Activated naive CD8-positive, alpha-beta T cell treated with anti-CD3 and anti-CD28 coated beads, Interleukin-2, amount 50 U/mL, for 16 hours (primary cell): ENCODE measurements at regions not wholly inside any gene's neighbourhood (a gene's known extent, or its start where the extent isn't known, plus 50 kb on each side); places are given as distances from the start of the nearest gene placed in this dataset.

Experiments used
- DNase-seq: peaks from one replicate; pipeline ENCODE4 v3.0.0-alpha.2; 2020; ENCODE audit warnings: low read depth, low spot score

DNA sequence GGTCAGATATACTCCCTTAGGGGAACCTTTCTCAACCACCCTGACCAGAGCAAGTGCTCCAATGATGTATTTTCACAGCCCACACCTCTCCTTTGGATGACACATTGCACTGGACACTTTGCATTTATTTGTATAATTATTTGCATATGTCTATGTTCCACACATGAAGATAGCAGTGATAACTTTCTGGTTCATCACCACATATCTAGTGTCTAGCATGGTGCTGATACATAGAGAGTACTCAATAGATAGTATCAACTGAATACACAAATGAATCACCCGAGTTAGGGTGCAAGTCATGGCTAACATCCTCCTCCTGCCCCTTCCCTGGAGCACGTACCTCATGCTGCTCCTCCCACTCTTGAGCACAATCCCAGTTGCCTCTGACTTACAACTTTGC lies 617.6 kb downstream of the EBF1 start:
- DNase-seq: no peak

DNA sequence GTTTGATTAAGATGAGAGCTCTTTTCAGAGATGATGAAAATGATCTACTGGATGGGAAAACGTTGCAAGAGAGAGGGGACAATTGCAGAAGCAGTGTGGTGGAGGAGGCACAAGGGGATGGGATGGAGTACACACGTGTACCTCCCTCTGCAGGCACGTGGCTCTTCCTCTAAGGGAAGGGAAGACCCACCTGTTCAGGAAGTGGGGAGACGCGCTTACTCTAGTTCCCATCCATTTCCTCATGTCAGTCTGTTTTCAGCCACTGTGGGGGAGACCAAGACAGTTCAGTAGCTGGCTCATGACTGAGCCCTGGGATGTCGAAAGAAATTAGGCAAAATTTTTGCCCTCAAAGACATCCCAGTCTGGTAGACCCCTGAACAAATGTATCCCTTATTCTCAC lies 619.2 kb upstream of the CLINT1 start:
- DNase-seq: no peak

GRCh38 chr5:158477214-158477613 lies 618.3 kb upstream of the CLINT1 start:
- no peak for DNase-seq

DNA sequence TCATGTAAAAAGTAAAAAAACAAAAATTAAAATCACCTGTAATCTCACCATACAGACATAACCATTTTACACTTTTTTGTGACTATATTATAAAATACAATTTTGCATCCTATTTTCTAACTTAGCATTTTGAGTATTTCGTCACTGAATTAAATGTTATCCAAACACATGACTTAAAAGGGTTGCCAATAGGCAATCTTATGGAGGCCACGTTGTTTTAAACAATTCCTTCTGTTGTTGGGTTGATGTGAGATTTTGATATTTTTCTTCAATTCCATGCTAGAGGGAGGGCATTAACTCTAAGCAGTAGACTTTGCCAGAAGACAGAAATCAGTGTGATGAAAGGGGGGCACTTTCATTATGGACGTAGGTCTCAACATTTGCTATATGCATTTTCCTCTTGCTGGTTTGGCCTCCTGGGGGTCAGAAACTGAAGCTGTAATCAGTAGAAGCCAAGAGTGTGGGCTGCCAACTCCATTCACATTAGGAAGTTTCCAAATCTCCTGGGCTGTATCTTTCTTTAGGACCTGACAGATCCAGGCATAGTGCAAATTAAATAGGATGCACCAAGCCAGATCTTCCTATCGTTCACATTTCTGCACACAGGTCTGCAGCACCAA lies 614.2 kb upstream of the CLINT1 start:
- no peak for DNase-seq

- no peak for DNase-seq
These were observed 612.6 kb upstream of the CLINT1 start for GRCh38 chr5:158471535-158471924.

- no peak for DNase-seq
These were observed 612.0 kb upstream of the CLINT1 start for GRCh38 chr5:158470764-158471534.

GRCh38 chr5:158468444-158468843 lies 609.5 kb upstream of the CLINT1 start:
- no peak for DNase-seq

DNA sequence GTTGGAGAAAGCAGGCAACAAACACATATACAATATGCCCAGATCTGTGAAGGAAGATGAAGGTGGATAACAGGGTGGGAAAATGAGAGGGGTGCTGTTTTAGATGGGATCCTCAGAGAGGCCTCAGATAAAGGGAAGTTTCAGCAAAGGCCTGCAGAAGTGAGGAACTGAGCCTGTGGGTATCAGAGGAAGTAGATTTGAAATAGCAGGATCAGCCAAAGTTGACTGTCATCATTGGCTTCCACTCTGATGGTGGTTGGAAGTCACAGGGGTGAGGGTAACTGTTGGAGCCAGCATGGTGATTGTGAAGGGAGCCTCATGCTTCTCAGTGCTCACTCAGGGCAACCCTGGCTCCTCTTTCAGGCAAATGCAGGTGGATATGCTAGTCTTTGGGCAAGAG lies 607.2 kb upstream of the CLINT1 start:
- DNase-seq: no peak

- DNase-seq: no peak
These were observed 606.4 kb upstream of the CLINT1 start for GRCh38 chr5:158465086-158465972.

GRCh38 chr5:158464383-158464782 lies 605.4 kb upstream of the CLINT1 start:
- no peak for DNase-seq

GRCh38 chr5:158463938-158464337 lies 605.0 kb upstream of the CLINT1 start:
- no peak for DNase-seq

DNA sequence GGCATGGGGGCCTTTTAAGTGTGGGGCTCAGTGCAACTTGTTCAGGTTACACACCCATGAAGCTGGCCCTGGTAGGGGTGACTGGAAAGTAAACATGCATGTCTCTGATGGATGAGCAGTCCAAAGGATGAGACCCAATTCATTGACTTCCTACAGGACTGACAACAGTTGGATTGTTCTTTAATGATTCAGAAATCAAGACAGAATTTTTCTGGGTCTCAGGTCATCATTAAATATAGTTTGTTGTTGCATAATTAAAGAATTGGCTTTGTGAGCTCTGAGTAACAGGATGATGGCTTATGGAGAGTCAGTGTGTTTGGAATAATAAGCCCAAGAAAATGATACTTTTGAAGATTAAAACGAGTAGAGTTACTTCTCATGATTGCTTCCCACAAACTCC lies 604.2 kb upstream of the CLINT1 start:
- no peak for DNase-seq

DNA sequence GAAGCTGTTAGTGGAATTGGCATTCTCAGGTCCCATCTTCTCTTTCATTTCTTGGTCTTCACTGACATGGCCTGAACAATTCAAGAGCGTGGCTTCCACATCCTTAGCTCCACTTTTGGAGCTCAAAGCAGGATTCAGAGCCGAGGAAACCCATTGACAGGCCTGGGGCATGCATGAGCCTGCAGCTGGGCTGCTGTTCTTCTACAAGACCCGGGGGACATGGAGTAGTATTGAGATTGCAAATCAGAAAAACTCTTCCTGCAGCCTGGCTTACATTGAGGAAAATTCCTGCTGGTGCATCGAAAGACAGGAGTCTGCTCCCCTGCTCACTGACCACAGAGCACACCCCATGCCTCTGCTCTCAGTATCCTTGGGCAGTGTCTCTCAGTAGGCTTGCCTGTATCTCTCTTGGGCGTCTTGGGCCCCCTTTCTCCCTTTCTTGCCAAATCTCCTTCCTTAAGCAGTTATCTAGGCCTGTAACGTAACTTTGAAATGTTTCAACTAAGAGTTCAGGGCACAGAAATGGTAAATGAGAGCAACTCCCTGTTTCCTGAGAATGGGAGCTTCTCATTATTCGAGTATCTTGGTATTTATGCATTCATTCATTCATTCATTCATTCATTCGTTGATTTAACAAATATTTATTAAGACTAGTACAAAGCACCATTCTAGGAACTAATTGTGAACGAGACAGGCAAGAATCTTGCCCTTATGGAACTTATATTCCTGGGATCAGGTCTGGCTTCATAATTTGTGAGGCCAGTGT lies 603.6 kb upstream of the CLINT1 start:
- no peak for DNase-seq

- no peak for DNase-seq
These were observed 602.4 kb upstream of the CLINT1 start for GRCh38 chr5:158461240-158461854.

DNA sequence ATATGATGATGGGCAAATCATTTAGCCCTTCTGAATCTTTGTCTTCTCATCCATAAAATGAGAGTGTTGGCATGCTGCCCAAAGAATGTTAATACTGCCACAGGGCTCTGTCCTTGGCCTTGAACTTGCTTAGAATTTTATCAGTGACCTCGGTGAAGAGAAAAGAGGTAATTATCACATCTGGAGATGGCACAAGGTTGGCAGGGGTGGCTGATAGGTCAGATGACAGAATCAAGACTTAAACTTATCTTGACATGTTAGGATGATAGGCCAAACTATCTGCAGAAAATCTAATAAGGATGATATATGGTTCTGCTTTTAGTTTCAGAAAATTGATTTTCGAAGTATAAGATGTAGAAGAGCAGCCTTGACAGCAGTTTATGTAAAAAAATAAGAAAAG lies 599.1 kb upstream of the CLINT1 start:
- no peak for DNase-seq

GRCh38 chr5:158456756-158457155 lies 597.8 kb upstream of the CLINT1 start:
- DNase-seq: no peak

DNA sequence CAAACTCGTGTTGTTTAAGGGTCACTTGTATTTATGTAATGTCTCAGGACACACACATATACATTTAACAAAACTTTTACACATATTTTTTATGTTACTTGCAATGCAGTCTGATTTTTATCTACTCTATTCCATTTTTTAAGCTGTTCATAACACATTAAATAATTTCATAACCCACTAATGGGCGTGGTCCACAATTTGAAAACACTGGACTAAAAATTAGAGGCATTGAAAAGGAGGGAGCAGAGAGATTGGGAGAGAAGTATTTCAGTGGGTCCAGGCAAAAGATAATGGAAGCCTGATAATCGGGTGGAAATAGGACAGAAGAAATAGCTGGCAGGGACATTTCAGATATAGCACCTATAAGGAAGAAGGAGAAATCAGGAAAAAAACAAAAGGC lies 597.3 kb upstream of the CLINT1 start:
- no peak for DNase-seq

- no peak for DNase-seq
These were observed 593.2 kb upstream of the CLINT1 start for GRCh38 chr5:158451993-158452672.

DNA sequence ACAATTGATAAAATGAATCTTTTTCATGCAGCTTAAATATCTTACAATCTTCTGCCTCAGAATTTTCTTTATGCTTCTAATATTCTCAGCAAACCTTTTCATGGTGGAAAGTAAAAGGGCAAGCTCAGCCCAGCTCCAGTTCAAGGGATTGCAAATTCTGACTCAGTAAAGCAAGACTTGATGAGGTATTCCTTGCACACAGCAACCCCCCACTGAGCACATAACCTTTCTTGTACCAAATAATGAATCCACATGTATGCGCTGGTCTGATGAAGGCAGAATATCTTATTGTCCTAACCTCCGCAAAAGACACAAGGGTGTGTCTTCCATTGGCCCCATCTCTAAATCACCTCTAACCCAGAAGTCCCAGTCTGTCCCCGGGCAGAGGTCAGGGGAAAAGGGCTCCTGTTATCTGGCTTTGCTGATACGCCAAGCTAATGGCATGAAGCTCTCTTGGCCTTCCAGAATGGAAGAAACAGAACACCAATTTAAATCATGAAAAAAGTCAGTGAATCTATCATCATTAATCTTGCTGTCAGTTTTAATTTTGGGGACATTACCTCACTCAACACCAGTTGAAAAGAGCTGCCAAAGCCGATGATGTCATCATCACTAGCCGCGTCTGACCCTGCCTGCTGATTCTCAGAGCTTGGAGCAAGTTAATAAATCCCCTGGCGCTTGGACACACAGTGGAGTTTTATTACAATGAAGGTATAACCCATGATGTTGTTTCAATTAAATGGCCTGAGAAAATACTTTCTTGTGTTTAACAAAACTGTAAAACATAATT lies 592.5 kb upstream of the CLINT1 start:
- DNase-seq: no peak

DNA sequence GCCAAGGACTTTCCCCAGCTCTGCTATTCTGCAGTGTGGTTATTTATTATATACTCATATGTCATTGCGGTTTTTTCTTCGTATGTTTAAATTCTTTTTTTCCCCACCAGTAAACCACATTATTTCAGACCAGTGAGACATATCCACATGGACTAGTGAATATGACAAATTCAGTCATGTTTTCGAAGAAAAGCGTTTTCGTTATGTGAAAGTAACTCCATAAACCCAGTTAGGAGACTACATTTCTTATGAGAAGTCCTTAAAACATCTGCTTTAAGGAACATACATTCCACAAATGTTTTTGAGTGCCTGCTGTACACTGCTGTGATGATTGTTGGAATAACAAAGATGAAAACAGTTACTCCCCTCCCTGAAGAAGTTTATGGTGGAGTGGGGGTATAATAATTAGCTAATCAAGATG lies 591.8 kb upstream of the CLINT1 start:
- DNase-seq: no peak
